Cerebellar cortex (tissue), 1 donor: ENCODE measurements at regions not wholly inside any gene's neighbourhood (a gene's known extent, or its start where the extent isn't known, plus 50 kb on each side); places are given as distances from the start of the nearest gene placed in this dataset.
A peak's percentile ranks its signal among the peaks of the same experiment; 100 is the strongest.

Experiments
- DNase-seq: peaks from one replicate; pipeline ENCODE4 v3.0.0-alpha.2; 2015; ENCODE audit warnings: low spot score

DNA sequence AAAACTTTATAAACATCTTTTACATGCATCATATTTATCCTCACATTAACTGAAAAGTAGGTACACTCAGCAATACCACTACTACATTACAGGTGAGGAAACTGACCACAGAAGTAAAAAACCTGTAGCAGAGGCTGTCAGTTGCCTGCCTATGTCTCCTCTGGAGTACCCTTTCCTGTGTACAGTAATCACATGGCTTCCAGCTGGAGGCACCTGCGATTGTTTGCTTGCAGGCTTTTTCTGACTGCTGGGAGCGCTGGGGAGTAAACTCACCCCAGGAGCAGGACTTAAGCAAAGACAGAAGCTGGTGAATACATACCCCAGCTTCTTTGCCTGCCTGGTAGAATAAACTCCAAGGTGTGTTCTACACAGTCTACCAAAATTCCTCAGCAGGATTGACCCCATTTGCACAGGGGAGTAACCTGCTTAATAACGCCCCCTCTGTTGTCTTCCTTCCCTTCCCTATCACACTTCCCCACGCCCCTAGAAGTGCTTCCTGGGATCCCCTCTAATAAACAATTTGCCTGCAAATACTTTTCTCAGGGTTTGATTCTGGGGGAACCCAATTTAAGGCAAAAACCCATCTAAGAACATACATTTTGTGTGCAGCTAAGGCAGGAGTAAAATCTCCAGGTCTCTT is 138.9 kb downstream of the PTH2R start:
- no peak for DNase-seq

DNA sequence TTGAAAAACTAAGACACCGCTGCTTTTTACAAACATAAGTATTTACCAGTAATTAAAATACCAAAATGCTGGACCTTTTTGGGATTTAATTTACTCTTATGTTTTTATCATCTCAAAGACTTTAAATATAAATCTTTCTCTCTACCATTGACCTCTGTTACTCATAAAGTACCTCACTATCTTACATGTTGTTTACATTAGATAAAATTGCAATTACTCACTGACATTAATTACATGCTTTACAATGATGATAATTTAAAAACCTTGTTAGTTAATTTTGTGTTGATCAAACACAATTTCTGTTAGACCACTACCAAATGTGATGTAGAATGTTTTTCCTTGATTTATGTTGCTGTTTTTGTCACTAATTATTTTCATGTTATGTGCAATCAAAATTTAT is 139.5 kb downstream of the PTH2R start:
- no peak for DNase-seq

DNA sequence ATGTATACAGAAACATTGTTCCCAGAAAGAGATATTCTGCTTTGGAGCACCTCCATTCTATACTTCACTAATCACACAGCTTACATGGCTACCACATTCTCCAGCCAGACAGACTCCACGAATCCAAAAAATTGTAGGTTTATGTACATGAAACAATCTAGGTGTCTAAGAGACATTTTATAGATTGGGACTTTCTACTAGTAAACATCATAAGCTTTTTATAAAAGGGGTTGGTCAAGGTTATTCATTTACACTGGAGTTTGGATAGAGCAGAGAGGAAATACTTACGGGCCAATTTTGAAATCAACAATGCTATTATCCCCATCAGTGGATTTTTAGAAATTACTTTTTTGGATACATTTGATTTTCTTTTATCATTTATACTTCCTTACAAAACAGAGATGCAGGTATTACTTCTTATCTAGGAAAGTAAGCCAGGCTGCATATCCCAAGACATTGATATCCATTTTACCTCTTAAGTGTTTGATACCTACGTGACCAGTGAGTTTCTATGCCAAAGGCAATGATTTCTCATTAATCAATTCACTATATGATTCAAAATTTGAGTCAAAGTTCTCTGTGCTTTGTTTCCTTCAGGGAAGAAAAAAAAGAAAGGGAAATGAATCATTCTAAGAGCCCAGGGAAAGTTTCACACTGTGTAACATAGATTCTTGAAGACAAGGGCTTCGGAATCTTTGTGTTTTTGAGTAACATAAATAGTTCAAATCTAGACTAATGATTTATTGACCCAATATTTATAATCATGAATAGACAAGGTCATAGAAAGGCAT is 140.5 kb downstream of the PTH2R start:
- DNase-seq, result no peak

DNA sequence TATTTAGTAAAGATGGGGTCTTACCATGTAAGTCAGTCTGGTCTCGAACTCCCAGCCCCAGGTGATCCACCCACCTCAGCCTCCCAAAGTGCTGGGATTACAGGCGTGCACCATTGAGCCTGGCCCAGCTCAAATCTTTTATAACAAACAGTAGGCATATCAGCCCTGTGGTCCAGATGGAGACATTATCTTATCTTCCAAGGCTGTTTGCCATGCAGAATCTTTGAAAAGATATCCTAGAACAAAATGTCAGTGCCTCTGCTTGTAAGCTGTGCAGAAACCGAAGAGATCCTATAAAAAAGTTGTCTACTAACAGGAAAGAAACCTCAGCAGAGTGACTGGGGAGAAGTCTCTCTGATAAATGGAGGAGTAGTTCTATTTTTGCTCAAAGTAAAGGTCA is 142.1 kb downstream of the PTH2R start:
- no peak for DNase-seq

DNA sequence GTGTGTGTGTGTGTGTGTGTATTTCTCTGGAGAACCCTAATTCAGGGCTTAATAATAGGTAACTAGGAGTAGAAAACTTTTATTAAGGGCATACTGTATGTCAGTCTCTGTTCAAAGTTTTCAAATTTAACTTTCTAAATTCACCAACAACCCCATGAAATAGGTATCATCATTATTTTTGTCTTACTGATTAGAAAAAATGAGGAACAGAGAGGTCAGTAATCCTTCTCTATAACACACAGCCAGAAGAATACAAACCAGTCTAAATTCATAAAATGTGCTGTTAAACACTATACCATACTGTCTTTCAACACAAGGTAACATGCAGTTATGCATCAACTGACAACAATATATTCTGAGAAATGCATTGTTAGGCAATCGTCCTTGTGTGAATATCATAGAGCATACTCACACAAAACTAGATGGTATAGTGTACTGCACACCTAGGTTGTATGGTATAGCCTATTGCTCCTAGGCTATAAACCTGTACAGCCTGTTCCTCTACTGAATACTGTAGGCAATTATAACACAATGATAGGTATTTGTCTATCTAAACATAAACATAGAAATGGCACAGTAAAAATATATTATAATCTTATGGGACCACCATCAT is 143.1 kb downstream of the PTH2R start:
- DNase-seq, result no peak

DNA sequence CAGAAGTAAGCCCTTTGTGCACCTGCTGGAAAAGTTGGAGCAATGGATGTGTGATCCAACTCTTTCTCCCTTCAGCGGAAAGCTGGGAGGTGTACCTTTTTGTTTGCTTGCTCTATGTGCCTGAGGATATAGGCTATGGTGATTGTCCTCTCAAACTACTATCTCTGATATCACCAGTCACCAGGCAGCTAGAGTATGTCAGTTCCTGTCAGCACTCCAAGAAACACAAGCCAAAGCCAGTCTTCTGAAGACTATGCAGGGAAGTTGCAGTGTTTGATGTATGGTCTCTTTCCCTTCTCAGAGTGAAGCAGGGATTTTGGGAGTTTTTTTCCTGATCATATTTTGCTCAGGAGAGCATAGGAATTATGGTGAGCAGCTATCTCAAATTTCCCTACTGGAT is 146.4 kb downstream of the PTH2R start:
- DNase-seq, result no peak

DNA sequence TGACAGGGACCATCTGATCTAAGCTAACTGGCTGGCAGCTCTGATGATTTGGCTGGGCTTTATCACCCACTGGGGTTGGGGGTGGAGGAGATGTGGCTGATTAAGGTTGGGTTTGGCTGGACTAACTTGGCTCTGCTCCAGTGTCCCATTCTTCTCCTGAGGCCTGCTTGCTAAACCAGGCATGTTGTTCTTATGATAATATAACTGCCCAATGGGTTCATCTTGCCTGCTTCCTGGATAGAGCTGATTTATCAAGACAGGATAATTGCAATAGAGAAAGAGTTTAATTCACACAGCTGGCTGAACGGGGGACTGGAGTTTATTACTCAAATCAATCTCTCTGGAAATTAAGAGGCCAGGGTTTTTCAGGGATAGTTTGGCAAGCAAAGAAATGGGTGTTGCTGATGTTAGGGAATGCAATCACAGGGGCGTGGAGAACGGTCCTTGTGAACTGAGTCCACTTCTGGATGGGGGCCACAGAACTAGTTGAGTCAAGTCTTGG is 150.4 kb downstream of the PTH2R start:
- no peak for DNase-seq

DNA sequence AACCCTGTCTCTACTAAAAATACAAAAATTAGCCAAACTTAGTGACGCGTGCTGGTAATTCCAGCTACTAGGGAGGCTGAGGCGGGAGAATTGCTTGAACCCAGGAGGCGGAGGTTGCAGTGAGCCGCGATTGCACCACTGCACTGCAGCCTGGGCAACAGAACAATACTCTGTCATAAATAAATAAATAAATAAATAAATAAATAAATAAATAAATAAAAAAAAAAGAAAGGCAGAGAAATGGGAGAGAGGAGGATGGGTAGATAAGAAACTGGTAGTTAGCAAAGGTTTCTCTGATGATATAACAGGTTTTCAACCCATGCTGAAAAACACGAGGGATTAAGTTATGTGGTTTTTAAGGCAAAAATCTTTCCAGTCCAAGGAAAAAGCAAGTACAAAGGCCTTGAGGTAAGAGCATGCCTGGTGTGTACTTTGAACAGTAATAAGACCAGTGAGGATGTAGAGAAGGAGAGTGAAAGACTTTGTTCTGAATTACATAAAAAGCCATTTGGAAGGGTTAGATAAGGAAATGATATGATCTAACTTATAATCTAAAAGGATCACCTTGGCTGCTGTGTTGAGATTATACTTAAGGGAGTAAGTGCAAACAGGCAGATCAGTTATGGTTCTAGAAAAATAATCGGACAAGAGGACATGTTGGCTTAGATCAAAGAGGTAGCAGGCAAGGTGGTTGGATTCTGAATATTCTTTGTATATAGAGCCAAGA is 159.3 kb downstream of the PTH2R start:
- DNase-seq, result no peak

DNA sequence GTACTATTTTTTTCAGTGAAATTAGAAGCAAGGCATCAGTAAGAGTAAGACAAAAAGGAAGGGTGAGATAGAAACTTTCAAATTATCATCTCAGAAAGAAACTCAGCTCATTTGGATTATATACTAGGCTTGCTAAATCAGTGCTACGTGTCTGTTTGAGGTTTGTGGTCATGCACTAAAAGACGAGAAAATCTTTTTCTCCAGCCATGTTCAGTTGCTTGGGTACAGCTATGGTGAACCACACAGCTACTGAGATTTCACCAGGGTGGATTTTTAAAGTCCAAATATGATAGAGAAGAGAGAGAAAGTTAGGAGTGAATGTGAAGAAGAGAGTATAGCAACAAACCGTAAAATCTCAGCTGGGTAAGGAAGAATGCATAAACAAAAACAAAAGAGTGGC is 161.6 kb downstream of the PTH2R start:
- DNase-seq, result no peak

DNA sequence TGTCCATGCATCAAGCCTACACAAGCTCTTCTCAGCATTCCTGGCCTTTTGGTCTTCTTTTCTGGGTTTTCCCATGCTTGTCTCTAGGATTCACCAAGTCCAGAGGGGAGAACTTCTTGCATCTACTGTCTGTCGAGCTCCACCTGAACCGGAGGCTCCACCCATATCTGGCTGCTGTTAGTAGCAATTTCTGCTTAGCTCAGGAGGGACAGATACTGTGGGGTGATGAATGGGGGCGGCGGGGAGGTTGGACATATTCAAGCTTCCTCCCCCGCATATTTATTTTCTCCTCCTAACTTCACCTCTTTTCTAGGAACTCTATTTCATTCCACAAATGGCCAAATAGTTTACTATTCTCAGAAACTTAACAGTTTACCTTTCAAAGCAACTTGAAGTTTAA is 163.5 kb downstream of the PTH2R start:
- DNase-seq, result no peak

DNA sequence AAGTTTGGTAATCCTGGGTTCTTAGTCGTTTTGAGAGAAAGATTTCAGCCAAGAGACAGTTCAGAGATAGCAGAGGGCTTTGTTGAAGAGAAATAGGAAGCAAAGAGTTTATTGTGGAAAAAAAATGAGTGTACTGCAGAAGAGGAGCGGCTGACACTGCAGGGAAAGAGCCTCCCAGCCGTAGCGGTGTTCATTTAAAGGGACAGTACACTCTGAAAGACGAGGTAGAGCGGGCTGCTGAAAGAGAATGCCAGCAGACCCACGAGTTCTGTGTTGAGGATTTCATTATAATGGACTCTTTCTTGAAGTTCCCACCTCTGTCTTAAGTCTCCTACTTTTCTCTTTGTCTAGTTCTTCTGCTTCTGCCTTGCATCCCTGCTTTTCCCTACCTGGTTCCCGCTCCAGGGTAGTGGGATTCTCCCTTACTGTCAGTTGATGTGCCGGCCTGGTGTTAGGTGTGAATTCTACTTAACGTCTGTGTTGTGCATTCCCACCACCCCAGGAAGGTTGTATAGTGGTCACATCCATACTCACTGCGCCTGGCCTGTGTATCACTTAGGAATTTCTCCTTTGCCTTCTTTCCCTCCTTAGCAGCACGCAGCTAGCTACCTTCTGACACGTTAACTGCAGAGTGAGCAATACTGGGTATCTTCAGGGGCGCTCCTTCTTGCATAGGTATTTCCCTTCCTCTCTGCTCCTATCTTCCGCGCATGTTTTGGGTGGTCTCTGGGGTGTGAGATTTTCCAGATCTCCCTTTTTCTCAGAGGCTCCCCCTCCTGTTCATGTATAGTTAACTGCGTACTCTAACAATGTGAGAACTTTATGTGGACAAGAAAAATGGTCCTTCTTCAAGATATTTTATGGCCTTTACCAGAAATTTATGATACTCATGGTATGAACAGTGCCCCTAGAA is 164.5 kb downstream of the PTH2R start:
- no peak for DNase-seq

DNA sequence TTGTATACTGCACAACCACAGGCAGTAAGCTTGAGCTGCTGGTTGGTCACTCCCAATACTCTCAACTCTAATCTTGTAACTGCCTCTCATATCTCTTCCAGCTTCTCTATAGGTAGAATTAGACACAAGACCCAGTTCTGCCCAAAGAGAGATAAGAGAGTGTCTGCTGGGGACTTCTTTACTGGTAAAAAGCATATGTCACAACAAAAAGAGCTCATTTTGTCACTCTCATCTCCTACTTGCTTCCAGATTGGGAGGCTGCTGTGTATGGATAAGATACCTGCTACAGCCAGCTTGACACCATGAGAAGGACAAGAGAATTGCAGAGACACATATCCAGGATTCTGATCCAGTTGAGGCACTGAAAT is 165.2 kb downstream of the PTH2R start:
- DNase-seq, result no peak

DNA sequence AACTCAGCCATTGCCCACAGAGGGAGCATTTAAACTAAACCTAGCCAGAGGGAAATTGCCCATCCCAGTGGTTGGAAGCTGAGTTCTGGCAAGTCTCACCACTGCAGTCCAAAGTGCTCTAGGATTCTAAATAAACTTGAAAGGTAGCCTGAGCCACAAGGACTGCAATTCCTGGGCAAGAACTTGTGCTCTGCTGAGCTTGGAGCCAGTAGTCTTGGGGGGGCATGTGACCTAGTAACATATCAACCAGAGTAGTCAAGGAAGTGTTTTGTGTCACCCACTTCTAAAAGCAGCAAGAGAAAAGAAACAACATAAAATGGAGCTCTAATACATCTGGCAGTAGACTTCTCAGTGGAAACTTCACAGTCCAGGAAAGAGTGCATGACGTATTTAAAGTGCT is 167.0 kb downstream of the PTH2R start:
- no peak for DNase-seq

DNA sequence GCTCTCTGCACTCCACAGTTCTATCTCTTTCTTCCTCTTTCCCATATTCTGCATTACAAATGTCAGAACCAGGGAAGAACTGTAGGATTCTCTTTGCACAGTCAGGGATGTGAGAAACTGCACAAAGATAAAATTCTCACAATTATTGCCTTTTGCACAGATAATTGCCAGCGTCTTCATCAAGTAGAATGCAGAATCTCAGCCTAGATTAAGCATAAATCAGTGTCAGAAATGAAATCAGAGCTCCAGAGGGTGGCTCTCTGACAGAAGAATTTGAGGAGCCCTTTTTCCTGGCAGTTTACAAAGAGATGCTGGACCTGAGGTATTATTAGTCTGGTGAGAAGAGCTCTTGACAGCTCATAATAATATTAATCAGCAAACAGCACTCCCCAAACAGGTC is 173.1 kb downstream of the PTH2R start:
- DNase-seq, result no peak

DNA sequence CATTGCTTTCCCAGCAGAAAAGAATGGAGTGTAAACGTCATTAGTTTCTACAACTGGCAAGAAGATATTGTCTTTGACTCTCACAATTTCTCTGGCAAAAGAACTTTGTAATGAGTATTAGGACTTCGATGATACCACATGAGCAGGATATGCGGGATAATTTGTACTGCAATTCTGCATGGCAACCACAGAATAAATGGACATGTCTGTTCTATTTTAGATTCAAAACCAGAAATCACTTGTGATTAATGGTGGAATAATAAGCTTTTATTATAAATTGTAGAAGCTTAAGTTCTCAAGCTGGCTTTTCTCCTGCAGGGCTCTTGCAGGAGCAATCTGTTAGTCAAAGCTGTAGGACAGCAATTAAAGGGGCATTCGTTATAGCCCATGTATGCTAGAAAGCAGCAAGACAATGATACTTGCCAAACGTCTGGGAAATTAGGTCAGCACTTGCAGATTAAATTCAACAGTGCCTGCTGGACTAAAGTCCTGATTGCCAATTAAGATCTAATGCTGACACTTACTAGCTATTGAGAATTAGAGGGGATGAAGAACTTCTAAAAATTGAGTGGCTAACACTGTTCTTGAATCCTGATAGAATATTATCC is 177.9 kb downstream of the PTH2R start:
- DNase-seq, result peak; percentile 52

DNA sequence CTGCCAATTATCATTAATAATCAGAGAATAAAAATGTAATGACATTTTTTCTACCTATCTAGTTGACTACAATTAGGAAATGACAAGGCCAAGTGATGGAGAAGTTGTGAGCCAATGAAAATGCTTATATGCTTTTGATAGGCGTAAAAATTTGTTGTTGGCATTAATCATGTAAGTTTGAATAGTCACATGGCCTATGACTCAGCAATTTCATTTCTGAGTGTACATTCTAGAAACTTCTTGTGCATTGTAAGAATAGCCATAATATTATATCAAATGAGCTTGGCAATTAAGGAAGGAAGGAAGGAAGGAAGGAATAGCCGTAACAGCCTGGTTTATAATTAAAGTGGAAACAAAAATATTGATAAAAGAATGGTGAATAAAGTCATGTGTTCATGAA is 179.9 kb downstream of the PTH2R start:
- no peak for DNase-seq

DNA sequence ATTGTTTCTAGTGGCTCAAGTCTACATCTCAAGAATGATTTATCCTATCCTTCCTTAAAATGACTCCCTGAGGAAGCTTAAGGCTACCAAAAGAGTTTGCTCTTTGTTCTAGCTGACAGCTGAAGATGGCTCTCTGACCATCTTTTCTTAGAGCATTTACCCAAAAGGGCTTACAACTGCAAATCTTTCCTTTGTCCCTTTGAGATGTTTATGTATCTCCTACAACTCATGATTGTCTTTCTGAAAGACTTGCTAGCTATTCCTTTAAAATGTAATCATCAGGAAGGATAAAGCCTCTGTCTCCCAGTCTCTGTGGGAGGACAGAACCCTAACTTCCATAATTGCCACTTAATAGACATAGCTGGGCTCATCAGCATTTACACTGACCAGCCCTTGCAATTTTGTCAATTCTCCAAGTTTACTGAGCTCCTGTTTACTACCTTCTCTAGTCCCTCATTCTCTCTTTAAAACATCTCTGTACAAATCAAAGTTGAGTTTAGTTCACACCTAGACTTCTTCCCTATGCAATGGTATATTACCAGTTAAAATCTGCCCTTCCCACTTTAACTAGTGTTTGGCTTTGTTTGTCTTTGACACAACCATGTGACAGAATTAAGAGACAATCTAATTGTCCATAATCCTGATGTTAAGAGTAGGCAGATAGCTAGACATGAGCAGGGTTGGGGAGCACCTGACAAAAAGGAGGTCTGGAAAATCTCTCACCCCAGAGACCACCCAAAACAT is 188.2 kb downstream of the PTH2R start:
- no peak for DNase-seq

DNA sequence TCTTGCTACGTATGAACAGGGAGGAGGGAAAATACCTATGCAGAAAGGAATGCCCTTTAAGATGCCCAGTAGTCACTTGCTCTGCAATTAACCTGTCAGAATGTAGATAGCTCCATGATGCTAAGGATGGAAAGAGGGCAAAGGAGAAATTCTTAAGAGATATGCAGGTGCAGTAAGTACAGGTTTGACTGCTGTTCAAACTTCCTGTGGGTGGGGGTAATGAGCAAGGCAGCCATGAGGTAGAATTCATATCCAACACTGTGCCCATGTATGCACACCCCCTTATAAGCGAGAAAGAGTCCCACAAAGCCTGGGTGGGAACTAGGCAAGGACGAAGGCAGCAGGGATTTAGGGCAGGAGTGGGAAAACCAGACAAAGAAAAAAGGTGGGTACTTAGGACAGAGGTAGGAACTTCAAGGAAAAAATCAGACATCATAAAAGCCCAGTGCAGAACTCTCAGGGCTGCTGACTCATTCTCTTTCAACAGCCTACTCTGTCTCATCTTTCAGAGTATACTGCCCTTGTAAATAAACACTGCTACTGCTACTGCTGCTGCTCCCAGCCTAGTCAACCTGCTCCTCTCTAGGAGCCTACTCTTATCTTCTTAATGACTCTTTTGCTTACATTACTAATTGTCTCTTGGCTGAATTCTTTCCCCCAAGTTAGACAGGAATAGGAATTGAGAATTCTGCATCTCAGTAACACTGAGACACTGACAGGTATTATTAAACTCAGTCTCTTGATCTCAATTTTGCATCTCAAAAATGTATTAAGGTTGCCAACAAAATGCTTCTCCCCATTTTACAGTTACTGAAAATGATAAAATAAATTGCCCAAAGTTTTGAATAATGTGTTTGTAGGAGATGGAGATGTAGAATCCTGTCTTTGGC is 189.0 kb downstream of the PTH2R start:
- DNase-seq, result no peak

DNA sequence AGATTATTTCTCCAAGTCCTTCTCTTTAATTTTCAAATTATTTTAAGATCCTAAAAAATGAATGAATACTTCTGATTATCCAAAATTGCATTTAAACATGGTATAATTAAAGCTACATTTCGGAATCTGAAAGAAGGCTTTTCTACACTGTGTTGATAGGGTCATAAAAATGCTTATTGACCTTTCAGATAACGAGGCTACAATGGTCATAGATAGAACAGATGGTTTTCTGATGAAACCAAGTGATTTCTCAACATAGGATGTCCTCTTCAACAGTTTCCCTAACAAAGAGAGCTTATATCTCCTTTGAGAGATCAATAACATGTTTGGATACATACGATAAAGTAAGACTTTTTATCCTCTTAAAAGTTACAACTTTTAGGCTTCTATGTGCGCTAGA is 201.1 kb downstream of the PTH2R start:
- no peak for DNase-seq
